ENCODE measurements at regions not wholly inside any gene's neighbourhood (a gene's known extent, or its start where the extent isn't known, plus 50 kb on each side); places are given as distances from the start of the nearest gene placed in this dataset.
A peak's percentile ranks its signal among the peaks of the same experiment; 100 is the strongest.

- DNase-seq (ENCODE audit: low spot score) = no peak
These were observed 880.2 kb downstream of the NLGN4Y start for GRCh38 chrY:15404551-15404950.

GRCh38 chrY:15415165-15415564 lies 890.8 kb downstream of the NLGN4Y start:
- no peak for DNase-seq (ENCODE audit: low spot score)

- no peak for DNase-seq (ENCODE audit: low spot score)
These were observed 894.3 kb downstream of the NLGN4Y start for GRCh38 chrY:15418613-15419012.

- DNase-seq (ENCODE audit: low spot score) = peak; percentile 2
These were observed 900.4 kb downstream of the NLGN4Y start for GRCh38 chrY:15424665-15425132.

GRCh38 chrY:15440021-15440695 lies 915.8 kb downstream of the NLGN4Y start:
- DNase-seq (ENCODE audit: low spot score) = no peak

DNA sequence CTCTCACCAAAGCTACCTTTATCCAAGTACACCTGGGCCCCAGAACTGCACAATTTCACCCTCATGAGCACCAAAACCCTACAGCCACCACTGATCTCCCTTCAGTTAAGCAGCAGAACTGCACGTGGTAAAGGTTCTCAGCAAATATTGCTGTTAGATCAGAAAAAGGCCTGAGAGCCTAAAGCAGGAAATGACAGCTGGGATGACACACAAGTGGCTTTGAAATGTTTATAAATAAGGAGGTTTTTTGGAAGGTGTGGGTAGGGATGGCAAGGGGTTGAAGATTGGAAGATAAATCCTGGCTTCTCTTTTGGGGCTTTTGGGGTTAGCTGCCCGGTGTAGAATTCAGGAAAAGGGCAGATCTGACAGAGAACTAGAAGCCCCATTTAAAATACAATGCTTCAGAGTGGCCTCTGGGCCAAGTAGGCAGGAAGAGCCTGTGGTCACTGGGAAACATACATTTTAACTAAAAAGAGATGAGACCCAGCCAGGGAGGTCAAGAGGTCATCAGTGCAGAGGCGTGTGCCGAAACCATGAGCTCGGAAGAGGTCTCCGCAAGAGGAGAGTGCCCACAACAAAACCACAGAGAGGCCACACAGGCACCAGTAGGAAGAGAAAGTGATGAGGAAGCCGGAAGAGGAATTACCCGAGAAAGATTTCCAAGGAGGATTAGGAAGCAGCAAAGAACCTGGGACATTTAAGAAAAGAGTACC lies 916.5 kb downstream of the NLGN4Y start:
- DNase-seq (ENCODE audit: low spot score) = no peak

GRCh38 chrY:15441878-15442277 lies 917.5 kb downstream of the NLGN4Y start:
- DNase-seq (ENCODE audit: low spot score) = no peak

- DNase-seq (ENCODE audit: low spot score) = no peak
These were observed 921.5 kb downstream of the NLGN4Y start for GRCh38 chrY:15445871-15446270.

- no peak for DNase-seq (ENCODE audit: low spot score)
These were observed 922.5 kb downstream of the NLGN4Y start for GRCh38 chrY:15446861-15447260.

DNA sequence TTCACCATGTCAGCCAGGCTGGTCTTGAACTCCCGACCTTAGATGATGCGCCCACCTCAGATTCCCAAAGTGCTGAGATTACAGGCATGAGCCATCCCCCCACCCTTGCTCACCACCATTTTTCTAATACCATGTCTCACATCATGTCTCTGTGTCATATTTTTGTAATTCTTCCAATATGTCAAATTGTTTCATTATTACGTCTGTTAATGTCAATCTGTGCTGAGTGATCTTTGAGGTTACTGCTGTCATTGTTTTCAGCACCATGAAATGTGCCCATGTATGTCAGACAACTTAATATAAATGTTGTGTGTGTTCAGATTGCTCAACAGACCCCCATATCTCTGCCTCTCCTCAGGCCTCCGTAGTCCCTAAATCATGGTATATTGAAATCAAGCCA lies 923.6 kb downstream of the NLGN4Y start:
- DNase-seq (ENCODE audit: low spot score) = no peak

- DNase-seq (ENCODE audit: low spot score) = no peak
These were observed 931.0 kb downstream of the NLGN4Y start for GRCh38 chrY:15455133-15455937.

DNA sequence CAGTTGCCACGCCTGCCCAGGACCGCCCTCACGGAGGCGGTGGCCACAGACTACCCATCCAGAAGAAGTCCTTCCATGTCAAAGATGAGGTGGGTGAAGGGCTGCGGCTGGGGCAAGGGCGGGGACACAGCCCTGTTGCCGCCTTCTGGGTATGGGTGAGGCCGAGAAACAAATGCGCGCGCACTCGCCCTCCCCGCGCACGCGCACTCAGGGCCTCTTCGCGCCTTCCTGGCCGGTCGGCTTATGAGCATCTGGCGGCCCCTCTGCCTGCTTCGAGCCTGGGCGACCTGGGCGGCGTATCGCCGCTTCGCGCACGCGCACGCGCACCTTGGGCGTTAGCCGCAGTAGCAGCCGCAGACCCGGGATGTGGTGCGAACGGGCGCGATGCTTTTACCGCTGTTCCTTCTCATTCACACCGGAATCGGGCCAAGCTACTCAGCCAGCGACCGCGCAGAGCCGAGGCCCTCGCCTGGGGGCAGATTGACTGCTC lies 931.7 kb downstream of the NLGN4Y start:
- DNase-seq (ENCODE audit: low spot score) = no peak

DNA sequence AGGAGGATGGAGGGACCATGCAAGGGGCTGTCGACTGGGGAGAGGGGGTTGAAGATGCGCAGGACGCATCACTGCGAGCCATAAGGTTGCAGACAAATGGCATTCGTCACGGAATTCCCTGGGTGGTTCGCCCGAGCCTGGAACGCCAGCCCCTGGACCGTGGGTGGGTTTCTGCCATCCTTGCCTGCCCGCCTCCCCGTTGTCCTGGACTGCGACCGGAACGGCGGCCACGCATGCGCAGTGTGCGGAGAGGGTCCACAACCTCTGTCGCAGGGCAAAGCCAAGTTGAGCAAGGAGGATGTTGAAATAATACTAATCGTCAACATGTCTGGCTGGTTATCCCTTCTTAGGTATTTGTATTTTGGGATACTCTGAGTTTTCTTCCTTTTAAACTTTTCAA lies 932.2 kb downstream of the NLGN4Y start:
- DNase-seq (ENCODE audit: low spot score) = no peak

GRCh38 chrY:15457682-15458081 lies 933.4 kb downstream of the NLGN4Y start:
- no peak for DNase-seq (ENCODE audit: low spot score)

DNA sequence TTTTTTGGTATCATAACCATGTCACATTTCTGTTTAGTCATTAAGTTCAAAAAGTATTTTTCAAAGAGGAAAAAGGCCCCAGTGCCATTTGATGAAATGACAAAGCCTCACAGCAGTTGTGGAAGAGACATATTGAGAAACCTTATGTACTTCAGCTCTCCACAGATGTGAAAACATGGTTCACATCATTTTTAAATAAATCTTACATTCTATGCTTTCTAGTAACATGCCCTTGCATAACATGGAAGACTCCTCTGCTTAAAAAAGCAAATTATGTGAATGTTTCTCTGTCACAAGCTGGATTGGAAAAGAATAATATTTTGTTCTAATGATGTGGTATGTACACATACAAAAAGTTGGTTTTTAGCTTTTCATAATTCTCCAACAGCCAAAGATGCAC lies 934.1 kb downstream of the NLGN4Y start:
- DNase-seq (ENCODE audit: low spot score) = no peak

GRCh38 chrY:15465880-15466279 lies 941.6 kb downstream of the NLGN4Y start:
- no peak for DNase-seq (ENCODE audit: low spot score)

- no peak for DNase-seq (ENCODE audit: low spot score)
These were observed 942.6 kb downstream of the NLGN4Y start for GRCh38 chrY:15466891-15467290.

GRCh38 chrY:15468091-15468490 lies 943.8 kb downstream of the NLGN4Y start:
- DNase-seq (ENCODE audit: low spot score) = no peak

DNA sequence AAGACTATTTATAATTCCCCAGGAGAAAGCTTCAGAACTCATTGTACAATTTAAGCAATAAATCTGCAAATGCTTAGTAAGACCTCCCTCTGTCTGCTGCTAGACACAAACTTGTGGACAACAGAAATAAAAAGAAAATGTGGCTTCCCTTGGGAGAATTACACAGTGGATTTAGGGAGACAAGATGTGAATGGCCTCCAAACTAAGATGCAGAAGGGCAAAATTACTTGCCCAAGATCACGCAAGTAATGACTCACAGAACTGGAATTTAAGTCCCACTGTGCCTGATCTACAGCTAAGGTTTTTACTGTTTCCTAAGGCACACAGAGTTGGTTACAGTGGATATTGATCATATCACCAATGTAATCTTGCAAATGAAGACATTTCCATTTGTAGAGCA lies 947.0 kb downstream of the NLGN4Y start:
- DNase-seq (ENCODE audit: low spot score) = no peak

- no peak for DNase-seq (ENCODE audit: low spot score)
These were observed 954.1 kb downstream of the NLGN4Y start for GRCh38 chrY:15478348-15478963.

- no peak for DNase-seq (ENCODE audit: low spot score)
These were observed 976.2 kb downstream of the NLGN4Y start for GRCh38 chrY:15500536-15500935.

DNA sequence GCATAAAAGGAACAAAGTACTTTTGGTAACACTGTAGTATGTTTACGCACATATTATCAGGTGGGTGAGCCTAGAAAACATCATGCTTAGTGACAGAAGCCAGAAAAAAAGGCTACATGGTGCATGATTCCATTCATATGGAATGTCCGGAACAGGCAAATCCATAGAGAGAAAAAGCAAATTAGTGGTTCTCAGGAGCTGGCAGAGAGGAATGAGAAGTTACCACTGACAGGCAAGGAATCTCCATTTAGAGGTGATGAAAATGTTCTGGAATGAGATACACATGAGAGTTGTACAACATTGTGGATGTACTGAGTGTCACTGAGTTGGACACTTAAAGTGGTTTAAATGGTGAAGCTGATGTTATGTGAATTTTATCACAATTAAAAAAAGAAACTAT lies 976.9 kb downstream of the NLGN4Y start:
- DNase-seq (ENCODE audit: low spot score) = no peak
